ENCODE measurements at regions not wholly inside any gene's neighbourhood (a gene's known extent, or its start where the extent isn't known, plus 50 kb on each side); places are given as distances from the start of the nearest gene placed in this dataset.

GRCh38 chr11:23232652-23233051 is 372.4 kb upstream of the CCDC179 start:
- no peak for DNase-seq (ENCODE audit: extremely low read depth, low read depth)
- no peak for TF ChIP-seq CTCF (IDR thresholded peaks at IDR 0.05; ENCODE audit: low read depth, low read length)

- no peak for TF ChIP-seq CTCF (IDR thresholded peaks at IDR 0.05; ENCODE audit: low read depth, low read length)
- peak; percentile 49 for DNase-seq (ENCODE audit: extremely low read depth, low read depth)
Observed at GRCh38 chr11:23233075-23233474, 372.8 kb upstream of the CCDC179 start.

GRCh38 chr11:23236826-23237555 is 376.7 kb upstream of the CCDC179 start:
- DNase-seq (ENCODE audit: extremely low read depth, low read depth): peak; percentile 41
- TF ChIP-seq CTCF (IDR thresholded peaks at IDR 0.05; ENCODE audit: low read depth, low read length): no peak

- no peak for TF ChIP-seq CTCF (IDR thresholded peaks at IDR 0.05; ENCODE audit: low read depth, low read length)
- DNase-seq (ENCODE audit: extremely low read depth, low read depth): no peak
Observed at GRCh38 chr11:23252426-23252825, 392.2 kb upstream of the CCDC179 start.

- TF ChIP-seq CTCF (IDR thresholded peaks at IDR 0.05; ENCODE audit: low read depth, low read length): no peak
- DNase-seq (ENCODE audit: extremely low read depth, low read depth): no peak
Observed at GRCh38 chr11:23257088-23257487, 396.8 kb upstream of the CCDC179 start.

GRCh38 chr11:23257556-23257955 is 397.3 kb upstream of the CCDC179 start:
- TF ChIP-seq CTCF (IDR thresholded peaks at IDR 0.05; ENCODE audit: low read depth, low read length): no peak
- DNase-seq (ENCODE audit: extremely low read depth, low read depth): no peak

GRCh38 chr11:23263466-23263865 is 403.2 kb upstream of the CCDC179 start:
- no peak for TF ChIP-seq CTCF (IDR thresholded peaks at IDR 0.05; ENCODE audit: low read depth, low read length)
- DNase-seq (ENCODE audit: extremely low read depth, low read depth): no peak

Data from AG09319 (cell line).